IMR-90 (cell line): ENCODE measurements at regions not wholly inside any gene's neighbourhood (a gene's known extent, or its start where the extent isn't known, plus 50 kb on each side); places are given as distances from the start of the nearest gene placed in this dataset.

Experiments
- ATAC-seq: fragments of 200-7000 bp; cut with Tn5 transposase; 2 replicates; pipeline ENCODE4 v1.9.1; 2020; ENCODE audit warnings: low read depth, mild to moderate bottlenecking, moderate library complexity
- BruUV-seq: library from RNA; stranded (reverse); fragments of 400-500 nt; replicated peaks from 2 replicates; lab custom pipeline; 2021; lab: Mats Ljungman, UMichigan
- CTCF ChIA-PET: fragments of 300-600 bp; formaldehyde crosslinking; extraction: SDS; loops from one replicate; lab custom pipeline; 2021; ENCODE audit warnings: antibody characterized with exemption; lab: Yijun Ruan, JAX
- POLR2A ChIA-PET: fragments of 300-600 bp; sonication (Branson Sonifier 250); formaldehyde crosslinking; loops from one replicate; lab custom pipeline; 2022; ENCODE audit warnings: antibody characterized with exemption; ENCODE audit not compliant: unreplicated experiment; lab: Charles Lee
- DNase-seq: peaks from one replicate; pipeline ENCODE4 v3.0.0; 2013
- H2AFZ ChIP-seq: replicated peaks from 2 replicates; pipeline ENCODE3; 2013; ENCODE audit warnings: low read length, mild to moderate bottlenecking; ENCODE audit not compliant: poor library complexity
- H2AK5ac ChIP-seq: 2 replicates; pipeline ENCODE4 v1.6.1; 2013; ENCODE audit warnings: low read depth, low read length, inconsistent platforms
- H2AK9ac ChIP-seq: replicated peaks from 2 replicates; pipeline ENCODE3; 2013; ENCODE audit warnings: mild to moderate bottlenecking, low read depth, low read length, moderate library complexity; ENCODE audit not compliant: poor library complexity
- H2BK120ac ChIP-seq: 2 replicates; pipeline ENCODE4 v1.6.1; 2013; ENCODE audit warnings: low read depth, low read length, inconsistent platforms
- H2BK15ac ChIP-seq: 3 replicates; pipeline ENCODE4 v1.6.1; 2013; ENCODE audit warnings: low read depth, low read length, inconsistent platforms
- H2BK20ac ChIP-seq: 2 replicates; pipeline ENCODE4 v1.6.1; 2013; ENCODE audit warnings: low read depth, mild to moderate bottlenecking, inconsistent platforms, low read length, moderate library complexity
- H2BK5ac ChIP-seq: 2 replicates; pipeline ENCODE4 v1.6.1; 2013; ENCODE audit warnings: mild to moderate bottlenecking, low read depth, low read length, inconsistent platforms; ENCODE audit not compliant: poor library complexity, severe bottlenecking
- H3K14ac ChIP-seq: replicated peaks from 2 replicates; pipeline ENCODE4 v1.6.1; 2013; ENCODE audit warnings: low read depth, low read length, inconsistent platforms
- H3K18ac ChIP-seq: 2 replicates; pipeline ENCODE4 v1.6.1; 2013; ENCODE audit warnings: low read depth, low read length, control low read depth
- H3K23ac ChIP-seq: 2 replicates; pipeline ENCODE4 v1.6.1; 2013; ENCODE audit warnings: low read depth, low read length, inconsistent platforms
- H3K27ac ChIP-seq: 2 replicates; pipeline ENCODE4 v1.5.1; 2013; ENCODE audit warnings: mild to moderate bottlenecking, control low read depth, low read length; ENCODE audit not compliant: insufficient read depth
- H3K27me3 ChIP-seq: 2 replicates; pipeline ENCODE4 v1.6.1; 2013; ENCODE audit warnings: low read length; ENCODE audit not compliant: control insufficient read depth, insufficient read depth
- H3K36me3 ChIP-seq: 2 replicates; pipeline ENCODE4 v1.6.1; 2013; ENCODE audit warnings: low read length, mixed read lengths; ENCODE audit not compliant: control insufficient read depth, insufficient read depth
- H3K4ac ChIP-seq: 2 replicates; pipeline ENCODE4 v1.6.1; 2013; ENCODE audit warnings: low read depth, low read length, inconsistent platforms
- H3K4me1 ChIP-seq: 2 replicates; pipeline ENCODE4 v1.6.1; 2013; ENCODE audit warnings: low read length, mixed read lengths; ENCODE audit not compliant: control insufficient read depth, insufficient read depth
- H3K4me2 ChIP-seq: 2 replicates; pipeline ENCODE4 v1.6.1; 2013; ENCODE audit warnings: low read depth, mild to moderate bottlenecking, control low read depth, low read length, moderate library complexity
- H3K4me3 ChIP-seq: 2 replicates; pipeline ENCODE4 v1.5.1; 2013; ENCODE audit warnings: low read depth, mild to moderate bottlenecking, control low read depth, low read length, moderate library complexity; ENCODE audit not compliant: insufficient read depth
- H3K56ac ChIP-seq: 2 replicates; pipeline ENCODE4 v1.6.1; 2013; ENCODE audit warnings: low read length, inconsistent platforms; ENCODE audit not compliant: insufficient read depth; ENCODE audit errors: extremely low read depth
- H3K79me1 ChIP-seq, 2 experiments: 2 replicates each; pipeline ENCODE4 v1.6.1; 2013; ENCODE audit warnings: low read length in 2 of 2, inconsistent platforms in 1 of 2, low read depth in 1 of 2
- H3K9ac ChIP-seq: 2 replicates; pipeline ENCODE4 v1.6.1; 2013; ENCODE audit warnings: low read depth, low read length, control low read depth
- H3K9me1 ChIP-seq: 2 replicates; pipeline ENCODE4 v1.6.1; 2013; ENCODE audit warnings: low read length, inconsistent platforms; ENCODE audit not compliant: insufficient read depth
- H3K9me3 ChIP-seq: 2 replicates; pipeline ENCODE4 v1.6.1; 2013; ENCODE audit warnings: low read length; ENCODE audit not compliant: control insufficient read depth, insufficient read depth
- H4K20me1 ChIP-seq: 2 replicates; pipeline ENCODE4 v1.6.1; 2013; ENCODE audit warnings: low read length, inconsistent platforms; ENCODE audit not compliant: insufficient read depth
- H4K5ac ChIP-seq: 2 replicates; pipeline ENCODE4 v1.6.1; 2013; ENCODE audit warnings: mild to moderate bottlenecking, low read depth, low read length, control low read depth
- H4K8ac ChIP-seq, 2 experiments: 2 replicates each; pipeline ENCODE4 v1.6.1; 2013; ENCODE audit warnings: low read depth in 2 of 2, low read length in 2 of 2, control low read depth in 1 of 2, inconsistent platforms in 1 of 2
- H4K91ac ChIP-seq: 2 replicates; pipeline ENCODE4 v1.6.1; 2013; ENCODE audit warnings: low read depth, low read length, inconsistent platforms; ENCODE audit not compliant: insufficient read depth
- BHLHE40 ChIP-seq: fragments of 150-350 bp; IDR thresholded peaks from 2 replicates; pipeline ENCODE4 v1.6.1; 2016; ENCODE audit warnings: mild to moderate bottlenecking, low read depth, low read length
- CEBPB ChIP-seq: IDR thresholded peaks from 2 replicates; pipeline ENCODE4 v1.6.1; 2012; ENCODE audit warnings: low read depth, low read length, improper control_type of control experiment
- CHD1 ChIP-seq: IDR thresholded peaks from 2 replicates; pipeline ENCODE4 v1.6.1; 2012; ENCODE audit warnings: low read depth, low read length, improper control_type of control experiment
- CTCF ChIP-seq: conservative IDR thresholded peaks from 2 replicates; pipeline ENCODE4 v1.5.1; 2012; ENCODE audit warnings: mild to moderate bottlenecking, low read depth, low read length, improper control_type of control experiment
- ELK1 ChIP-seq: fragments of 150-350 bp; IDR thresholded peaks from 2 replicates; pipeline ENCODE4 v1.6.1; 2016; ENCODE audit warnings: low read depth, mild to moderate bottlenecking, low read length, moderate library complexity, borderline replicate concordance
- FOS ChIP-seq: fragments of 150-350 bp; IDR thresholded peaks from 2 replicates; pipeline ENCODE4 v1.6.1; 2016; ENCODE audit warnings: low read depth, low read length
- MAFK ChIP-seq: IDR thresholded peaks from 2 replicates; pipeline ENCODE4 v1.6.1; 2012; ENCODE audit warnings: low read depth, low read length, improper control_type of control experiment
- MAZ ChIP-seq: IDR thresholded peaks from 2 replicates; pipeline ENCODE4 v1.6.1; 2012; ENCODE audit warnings: low read depth, mild to moderate bottlenecking, low read length, improper control_type of control experiment, moderate library complexity, borderline replicate concordance
- MXI1 ChIP-seq: IDR thresholded peaks from 2 replicates; pipeline ENCODE4 v1.6.1; 2012; ENCODE audit warnings: low read depth, mild to moderate bottlenecking, low read length, moderate library complexity, borderline replicate concordance
- POLR2A ChIP-seq: IDR thresholded peaks from 2 replicates; pipeline ENCODE4 v1.6.1; 2012; ENCODE audit warnings: mild to moderate bottlenecking, low read depth, low read length
- RCOR1 ChIP-seq: IDR thresholded peaks from 2 replicates; pipeline ENCODE4 v1.6.1; 2012; ENCODE audit warnings: mild to moderate bottlenecking, low read length, improper control_type of control experiment; ENCODE audit not compliant: insufficient replicate concordance
- RFX5 ChIP-seq: IDR thresholded peaks from 2 replicates; pipeline ENCODE4 v1.8.0; 2012; ENCODE audit warnings: low read depth, mild to moderate bottlenecking, low read length, moderate library complexity
- USF2 ChIP-seq: fragments of 150-350 bp; IDR thresholded peaks from 2 replicates; pipeline ENCODE4 v1.6.1; 2017; ENCODE audit warnings: mild to moderate bottlenecking, antibody characterized with exemption, low read length, low read depth
- dilution Hi-C: fragments of 300-500 bp; cut with HindIII; formaldehyde crosslinking; loops from one replicate; pipeline ENCODE4 v1.14.3; 2018; ENCODE audit warnings: low sequenced_read_pairs; ENCODE audit not compliant: unreplicated experiment
- in situ Hi-C: fragments of 300-500 bp; cut with MboI; formaldehyde crosslinking; loops from 3 replicates; pipeline ENCODE4 v1.14.3; 2019; ENCODE audit warnings: low sequenced_read_pairs, inconsistent platforms, mixed read lengths
- intact Hi-C: fragments of 100-400 bp; cut with micrococcal nuclease; formaldehyde crosslinking; loops from 2 replicates; pipeline ENCODE4 v1.10.0; 2022

GRCh38 chr2:136182315-136182714 is 64.4 kb upstream of the CXCR4 start:
- Histone ChIP-seq H4K20me1 (no peaks in the 10 kb centered on the region), H2BK5ac (no peak overlapping the region), H2AK5ac (no peak overlapping the region), H3K56ac (no peak overlapping the region), H2BK15ac (no peak overlapping the region), H3K27ac (no peak overlapping the region), H2AK9ac (no peak overlapping the region), H4K5ac (no peak overlapping the region), H2AFZ (no peak overlapping the region), H3K4me3 (no peak overlapping the region), H4K8ac (no peak overlapping the region), H3K36me3 (no peaks in the 10 kb centered on the region), H3K4me1 (no peaks in the 10 kb centered on the region), H3K79me1 (no peaks in the 10 kb centered on the region), H3K9me1 (no peaks in the 10 kb centered on the region), H3K23ac (no peak overlapping the region), H2BK20ac (no peak overlapping the region), H3K27me3 (no peaks in the 10 kb centered on the region), H3K4me2 (no peak overlapping the region), H4K91ac (no peak overlapping the region), H3K9ac (no peak overlapping the region), H2BK120ac (no peak overlapping the region), H3K4ac (no peak overlapping the region), H3K18ac (no peak overlapping the region), H3K14ac (no peak overlapping the region), H3K9me3 (no peaks in the 10 kb centered on the region)
- no peak for ATAC-seq
- dilution Hi-C loops (no loop called here), intact Hi-C loops (no loop called here), in situ Hi-C loops (no loop called here)
- TF ChIP-seq MXI1 (no peak), CTCF (no peak), RFX5 (no peak), POLR2A (no peak), CEBPB (no peak), BHLHE40 (no peak), MAZ (no peak), MAFK (no peak), CHD1 (no peak), FOS (no peak), USF2 (no peak), RCOR1 (no peak), ELK1 (no peak)
- no TSS peak for BruUV-seq
- ChIA-PET CTCF (no interaction called here), POLR2A (no interaction called here)
- DNase-seq, result no peak
